HG03039 (cell line): ENCODE measurements at regions not wholly inside any gene's neighbourhood (a gene's known extent, or its start where the extent isn't known, plus 50 kb on each side); places are given as distances from the start of the nearest gene placed in this dataset.

ENCODE experiments used
- ATAC-seq: cut with Tn5 transposase; IDR thresholded peaks from one replicate; pipeline ENCODE4 v1.9.1; 2021; ENCODE audit warnings: mild to moderate bottlenecking, moderate library complexity; ENCODE audit not compliant: unreplicated experiment

GRCh38 chr20:19073584-19074218, 138.7 kb upstream of the SLC24A3 start:
- no peak for ATAC-seq

- no peak for ATAC-seq
These were observed 138.1 kb upstream of the SLC24A3 start for GRCh38 chr20:19074356-19074755.

- ATAC-seq: no peak
These were observed 137.5 kb upstream of the SLC24A3 start for GRCh38 chr20:19074828-19075516.

DNA sequence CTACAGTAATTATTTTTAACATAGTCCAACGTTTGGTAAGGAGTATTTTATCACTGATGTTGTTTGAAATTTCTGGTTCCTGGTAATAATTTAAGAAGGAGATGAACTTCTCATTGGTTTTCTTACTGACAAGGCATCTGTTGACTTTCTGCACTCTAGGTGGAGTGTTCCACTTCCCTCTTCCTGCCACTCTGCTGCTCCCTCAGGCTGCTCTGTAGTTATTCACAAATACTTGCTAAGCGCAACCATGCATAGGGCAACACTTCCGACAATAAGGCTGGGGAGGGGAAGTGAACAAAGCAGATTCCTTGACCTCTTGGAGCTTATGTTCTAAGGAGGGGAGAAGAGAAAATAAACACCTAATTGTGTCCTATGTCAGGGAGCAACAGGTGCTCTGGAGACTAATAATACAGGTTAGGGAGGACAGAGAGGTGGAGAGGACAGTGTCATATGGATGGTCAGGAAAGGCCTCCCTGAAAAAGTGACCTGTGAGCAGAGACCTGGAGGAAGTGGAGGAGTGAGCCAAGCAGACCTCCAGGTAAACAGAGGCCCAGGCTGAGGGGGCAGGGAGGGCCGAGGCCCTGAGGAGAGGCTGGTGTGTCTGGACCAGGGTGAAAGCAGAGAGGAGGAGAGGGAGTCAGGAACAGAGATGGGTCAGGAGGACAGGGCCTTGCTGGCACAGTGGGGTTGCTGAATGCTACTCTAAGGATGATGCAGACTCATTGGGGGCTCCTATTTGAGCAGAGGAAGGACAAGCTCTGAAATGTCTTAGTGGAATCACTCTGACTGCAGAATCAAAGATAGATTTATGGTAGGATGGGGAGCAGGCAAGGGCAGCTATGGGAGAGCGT, 134.8 kb upstream of the SLC24A3 start:
- no peak for ATAC-seq

GRCh38 chr20:19078448-19079373, 133.7 kb upstream of the SLC24A3 start:
- ATAC-seq: no peak

- no peak for ATAC-seq
These were observed 132.7 kb upstream of the SLC24A3 start for GRCh38 chr20:19079536-19080299.

DNA sequence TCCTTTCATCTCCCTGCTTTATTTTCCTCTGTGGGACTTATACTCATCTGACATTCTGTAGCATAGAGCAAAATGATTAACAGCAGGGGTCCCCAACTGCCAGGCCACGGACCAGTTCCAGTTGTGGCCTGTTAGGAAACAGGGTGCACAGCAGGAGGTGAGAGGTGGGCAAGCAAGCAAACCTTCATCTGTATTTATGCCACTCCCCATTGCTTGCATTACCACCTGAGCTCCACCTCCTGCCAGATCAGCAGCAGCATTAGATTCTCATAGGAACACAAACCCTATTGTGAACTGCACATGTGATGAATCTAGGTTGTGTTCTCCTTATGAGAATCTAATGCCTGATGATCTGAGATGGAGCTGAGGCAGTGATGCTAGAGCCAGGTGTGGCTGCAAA, 130.5 kb upstream of the SLC24A3 start:
- no peak for ATAC-seq

DNA sequence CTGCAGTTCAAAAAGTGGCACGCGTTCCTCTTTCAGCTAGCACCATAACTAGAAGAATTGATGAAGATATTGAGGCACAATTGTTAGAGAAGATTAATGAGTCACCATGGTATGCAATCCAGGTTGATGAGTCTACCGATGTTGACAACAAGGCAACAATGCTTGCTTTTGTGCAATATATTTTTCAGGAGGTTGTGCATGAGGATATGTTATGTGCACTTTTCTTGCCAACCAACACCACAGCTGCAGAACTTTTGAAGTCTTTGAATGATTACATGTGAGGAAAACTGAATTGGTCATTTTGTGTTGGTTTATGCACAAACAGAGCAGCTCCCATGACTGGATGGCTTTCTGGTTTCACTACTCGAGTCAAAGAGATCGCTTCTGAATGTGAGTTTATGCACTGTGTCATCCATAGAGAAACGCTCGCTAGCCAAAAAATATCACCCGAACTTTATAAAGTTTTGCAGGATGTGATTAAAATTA, 129.3 kb upstream of the SLC24A3 start:
- ATAC-seq: no peak

DNA sequence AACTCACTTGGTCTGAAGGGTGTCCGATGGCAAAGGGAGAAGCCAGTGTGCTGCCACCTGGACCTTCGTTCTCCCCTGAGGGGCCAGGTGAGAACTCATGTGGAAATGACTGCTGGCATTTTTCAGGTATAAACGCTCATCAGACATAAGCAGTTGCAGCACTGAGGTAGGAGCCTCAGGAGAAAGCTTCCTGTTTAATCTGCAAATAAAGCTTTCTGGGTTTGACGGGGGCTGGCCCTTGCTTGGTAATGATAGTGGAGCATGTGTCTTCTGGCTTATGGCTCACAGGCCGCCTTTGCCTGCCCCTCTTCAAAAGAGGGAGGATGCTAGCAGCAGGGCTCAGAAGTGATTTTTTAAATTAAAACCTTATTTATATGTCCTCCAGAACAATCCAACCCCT, 122.1 kb upstream of the SLC24A3 start:
- ATAC-seq: no peak

GRCh38 chr20:19094959-19095541, 117.4 kb upstream of the SLC24A3 start:
- no peak for ATAC-seq

DNA sequence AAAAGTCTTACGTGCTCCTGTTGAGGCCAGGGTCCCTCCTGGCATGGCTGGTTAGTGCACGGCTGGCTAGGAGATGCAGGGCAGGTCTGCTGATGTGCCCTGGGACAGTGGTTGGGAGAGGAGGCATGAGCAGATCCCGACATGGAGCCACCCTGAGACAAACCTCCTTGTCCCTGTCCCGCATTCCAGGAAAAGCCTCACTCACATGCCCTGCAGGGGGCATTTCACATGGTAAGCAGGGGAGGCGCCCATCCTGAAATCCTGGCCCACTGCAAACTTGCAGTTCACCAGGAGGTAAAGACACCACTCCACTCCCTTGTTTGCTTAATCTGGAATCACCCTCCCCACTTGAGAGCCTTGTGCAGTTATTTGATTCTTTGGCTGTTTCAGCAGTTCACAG, 116.7 kb upstream of the SLC24A3 start:
- ATAC-seq: no peak

DNA sequence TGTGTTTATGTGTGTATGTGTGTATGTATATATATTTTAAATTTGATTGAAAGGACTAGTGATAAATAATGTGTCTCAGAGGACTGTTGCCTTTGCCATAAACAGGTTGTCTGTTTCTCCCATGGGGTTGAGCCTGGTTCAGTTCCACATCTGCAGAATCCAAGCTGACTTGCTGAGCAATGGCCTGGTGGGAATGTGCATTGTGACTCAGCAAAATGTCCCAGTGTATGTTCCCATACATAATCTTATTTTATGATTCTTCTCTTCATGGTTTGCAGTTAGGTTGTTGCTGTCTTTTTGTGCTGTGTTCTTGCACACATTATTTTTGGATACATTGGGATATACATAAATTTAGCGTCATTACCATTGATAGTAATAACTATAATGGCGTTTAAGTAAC, 115.6 kb upstream of the SLC24A3 start:
- no peak for ATAC-seq

- ATAC-seq: no peak
These were observed 114.3 kb upstream of the SLC24A3 start for GRCh38 chr20:19098117-19098516.

DNA sequence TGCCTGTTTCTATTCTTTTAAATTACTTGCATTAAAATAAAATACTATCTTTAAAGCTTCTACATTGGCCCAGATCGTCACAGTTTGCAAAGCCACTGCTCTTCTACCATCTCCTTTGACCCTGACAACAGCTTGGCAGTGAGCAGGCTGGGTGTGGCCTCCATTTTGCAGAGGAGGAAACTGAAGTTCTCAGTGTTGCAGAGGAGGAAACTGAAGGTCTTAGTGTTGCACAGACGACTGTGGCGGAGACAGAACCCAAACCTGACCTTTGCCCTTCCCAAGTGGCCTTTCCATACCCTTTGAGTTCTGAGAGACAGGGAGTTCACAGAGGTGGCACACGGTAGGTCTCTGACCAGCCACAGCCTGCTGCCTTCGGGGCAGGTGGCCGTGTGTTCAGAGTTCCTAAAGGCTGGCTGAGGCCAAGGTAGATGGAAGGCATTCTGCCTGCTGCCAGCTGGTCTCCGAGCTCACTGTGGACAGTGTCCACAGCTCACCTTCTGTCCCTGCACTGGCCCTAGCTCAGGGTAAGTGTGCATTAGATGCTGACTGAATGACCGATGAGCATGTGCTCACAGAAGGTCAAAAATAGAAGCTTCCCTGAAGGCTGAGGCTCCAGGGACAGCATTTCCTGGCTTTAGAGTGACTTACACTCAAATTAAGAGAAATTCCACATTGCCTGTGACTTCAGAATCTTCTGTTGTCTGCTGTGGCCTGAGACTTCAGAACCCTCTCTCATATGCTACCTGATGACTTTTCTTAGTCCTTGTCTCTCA, 113.5 kb upstream of the SLC24A3 start:
- no peak for ATAC-seq

DNA sequence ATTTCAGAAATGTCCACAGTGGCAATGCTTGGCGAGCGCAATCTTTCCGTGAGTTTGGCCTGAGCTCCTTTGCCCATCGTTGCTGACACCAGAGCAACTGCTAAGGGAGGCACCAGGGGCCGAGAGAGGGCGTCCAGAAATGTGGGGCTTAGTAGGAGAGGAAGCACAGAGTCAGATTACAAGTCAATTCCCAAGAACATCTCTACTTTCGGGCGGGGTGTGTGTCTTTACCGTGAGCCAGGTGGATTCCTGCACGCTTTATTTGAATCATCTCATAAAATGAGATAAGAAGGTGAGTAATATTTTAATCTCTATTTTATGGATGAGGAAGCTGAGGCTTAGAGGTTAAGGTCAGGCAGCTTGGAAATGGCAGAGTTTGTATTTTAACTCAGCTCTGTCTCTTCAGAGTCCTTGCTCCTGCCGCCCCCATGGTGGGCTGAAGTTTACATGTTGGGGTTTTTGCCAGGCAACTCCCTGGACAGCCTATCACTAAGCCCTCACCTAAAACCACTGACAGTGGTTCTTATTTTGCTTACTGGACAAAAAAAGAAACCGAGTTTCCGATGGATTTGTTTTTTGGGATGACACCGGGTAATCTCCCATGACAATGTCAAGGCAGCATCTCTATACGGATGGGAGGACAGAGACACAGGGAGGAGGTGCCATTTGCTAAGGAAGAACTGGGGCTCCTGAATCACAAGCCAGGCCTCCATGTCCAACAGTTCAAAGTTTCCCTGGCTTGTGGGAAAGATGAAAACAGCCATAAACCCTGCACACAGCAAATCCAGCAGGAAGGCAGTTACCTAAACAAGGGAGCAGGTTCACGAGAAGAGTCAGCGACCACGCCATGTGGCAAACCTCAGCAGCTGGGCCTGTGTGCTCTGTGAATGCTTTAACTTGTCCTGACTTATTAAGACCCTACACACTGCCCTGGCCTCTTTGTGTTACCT, 112.6 kb upstream of the SLC24A3 start:
- no peak for ATAC-seq

GRCh38 chr20:19100975-19101374, 111.5 kb upstream of the SLC24A3 start:
- ATAC-seq: no peak

- no peak for ATAC-seq
These were observed 108.3 kb upstream of the SLC24A3 start for GRCh38 chr20:19104186-19104585.

- no peak for ATAC-seq
These were observed 104.3 kb upstream of the SLC24A3 start for GRCh38 chr20:19108155-19108554.
